ENCODE measurements at regions not wholly inside any gene's neighbourhood (a gene's known extent, or its start where the extent isn't known, plus 50 kb on each side); places are given as distances from the start of the nearest gene placed in this dataset.

GRCh38 chr16:63301349-63301748 lies 1265.1 kb upstream of the CDH8 start:
- TF ChIP-seq TEAD4 (IDR thresholded peaks at IDR 0.05) (no peak), NFIC (IDR thresholded peaks at IDR 0.05) (no peak), TAF1 (IDR thresholded peaks at IDR 0.05; ENCODE audit: low read depth) (no peak), EP300 (IDR thresholded peaks at IDR 0.05; ENCODE audit: borderline replicate concordance) (no peak), FOXM1 (IDR thresholded peaks at IDR 0.05; ENCODE audit: borderline replicate concordance, low read depth) (no peak), TCF12 (IDR thresholded peaks at IDR 0.05; ENCODE audit: low read depth) (no peak), RAD21 (IDR thresholded peaks at IDR 0.05; ENCODE audit: low read depth) (no peak)
- TF ChIP-seq, protein P1, sequence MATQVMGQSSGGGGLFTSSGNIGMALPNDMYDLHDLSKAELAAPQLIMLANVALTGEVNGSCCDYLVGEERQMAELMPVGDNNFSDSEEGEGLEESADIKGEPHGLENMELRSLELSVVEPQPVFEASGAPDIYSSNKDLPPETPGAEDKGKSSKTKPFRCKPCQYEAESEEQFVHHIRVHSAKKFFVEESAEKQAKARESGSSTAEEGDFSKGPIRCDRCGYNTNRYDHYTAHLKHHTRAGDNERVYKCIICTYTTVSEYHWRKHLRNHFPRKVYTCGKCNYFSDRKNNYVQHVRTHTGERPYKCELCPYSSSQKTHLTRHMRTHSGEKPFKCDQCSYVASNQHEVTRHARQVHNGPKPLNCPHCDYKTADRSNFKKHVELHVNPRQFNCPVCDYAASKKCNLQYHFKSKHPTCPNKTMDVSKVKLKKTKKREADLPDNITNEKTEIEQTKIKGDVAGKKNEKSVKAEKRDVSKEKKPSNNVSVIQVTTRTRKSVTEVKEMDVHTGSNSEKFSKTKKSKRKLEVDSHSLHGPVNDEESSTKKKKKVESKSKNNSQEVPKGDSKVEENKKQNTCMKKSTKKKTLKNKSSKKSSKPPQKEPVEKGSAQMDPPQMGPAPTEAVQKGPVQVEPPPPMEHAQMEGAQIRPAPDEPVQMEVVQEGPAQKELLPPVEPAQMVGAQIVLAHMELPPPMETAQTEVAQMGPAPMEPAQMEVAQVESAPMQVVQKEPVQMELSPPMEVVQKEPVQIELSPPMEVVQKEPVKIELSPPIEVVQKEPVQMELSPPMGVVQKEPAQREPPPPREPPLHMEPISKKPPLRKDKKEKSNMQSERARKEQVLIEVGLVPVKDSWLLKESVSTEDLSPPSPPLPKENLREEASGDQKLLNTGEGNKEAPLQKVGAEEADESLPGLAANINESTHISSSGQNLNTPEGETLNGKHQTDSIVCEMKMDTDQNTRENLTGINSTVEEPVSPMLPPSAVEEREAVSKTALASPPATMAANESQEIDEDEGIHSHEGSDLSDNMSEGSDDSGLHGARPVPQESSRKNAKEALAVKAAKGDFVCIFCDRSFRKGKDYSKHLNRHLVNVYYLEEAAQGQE (IDR thresholded peaks at IDR 0.05; ENCODE audit: low read depth) = no peak
- TF ChIP-seq, protein P2, sequence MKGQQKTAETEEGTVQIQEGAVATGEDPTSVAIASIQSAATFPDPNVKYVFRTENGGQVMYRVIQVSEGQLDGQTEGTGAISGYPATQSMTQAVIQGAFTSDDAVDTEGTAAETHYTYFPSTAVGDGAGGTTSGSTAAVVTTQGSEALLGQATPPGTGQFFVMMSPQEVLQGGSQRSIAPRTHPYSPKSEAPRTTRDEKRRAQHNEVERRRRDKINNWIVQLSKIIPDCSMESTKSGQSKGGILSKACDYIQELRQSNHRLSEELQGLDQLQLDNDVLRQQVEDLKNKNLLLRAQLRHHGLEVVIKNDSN (IDR thresholded peaks at IDR 0.05) = no peak
- TF ChIP-seq, protein P3, sequence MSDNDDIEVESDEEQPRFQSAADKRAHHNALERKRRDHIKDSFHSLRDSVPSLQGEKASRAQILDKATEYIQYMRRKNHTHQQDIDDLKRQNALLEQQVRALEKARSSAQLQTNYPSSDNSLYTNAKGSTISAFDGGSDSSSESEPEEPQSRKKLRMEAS (IDR thresholded peaks at IDR 0.05) = no peak
